Keratinocyte (primary cell): ENCODE measurements at regions not wholly inside any gene's neighbourhood (a gene's known extent, or its start where the extent isn't known, plus 50 kb on each side); places are given as distances from the start of the nearest gene placed in this dataset.

Source experiments
- DNase-seq: peaks from one replicate; pipeline ENCODE4 v3.0.0-alpha.2; 2011; ENCODE audit warnings: low read depth, missing footprints, low spot score
- FAIRE-seq: peaks from 2 replicates; lab custom pipeline; 2011; peaks lifted over from hg19 to GRCh38; lab: Jason Lieb, UNC
- H2AFZ ChIP-seq: 2 replicates; pipeline ENCODE4 v1.6.0; 2012; ENCODE audit warnings: low read length, control low read depth, inconsistent platforms; ENCODE audit not compliant: control insufficient read depth
- H3K27ac ChIP-seq: 2 replicates; pipeline ENCODE4 v1.5.1; 2011; ENCODE audit warnings: low read length; ENCODE audit not compliant: control insufficient read depth, insufficient read depth
- H3K27me3 ChIP-seq: 3 replicates; pipeline ENCODE4 v1.6.0; 2011; ENCODE audit warnings: low read length; ENCODE audit not compliant: control insufficient read depth, insufficient read depth; ENCODE audit errors: extremely low read depth
- H3K36me3 ChIP-seq, 2 experiments: 2 replicates in 1 of 2; 3 replicates in 1 of 2; pipeline ENCODE4 v1.5.1; 2011; ENCODE audit warnings: low read length in 2 of 2, mild to moderate bottlenecking in 1 of 2; ENCODE audit not compliant: control insufficient read depth in 2 of 2, insufficient read depth in 2 of 2; ENCODE audit errors: extremely low read depth in 1 of 2
- H3K4me1 ChIP-seq: 3 replicates; pipeline ENCODE4 v1.5.1; 2011; ENCODE audit warnings: low read length; ENCODE audit not compliant: control insufficient read depth, insufficient read depth; ENCODE audit errors: extremely low read depth
- H3K4me2 ChIP-seq: 3 replicates; pipeline ENCODE4 v1.6.0; 2011; ENCODE audit warnings: low read depth, low read length; ENCODE audit not compliant: control insufficient read depth, insufficient read depth; ENCODE audit errors: extremely low read depth
- H3K4me3 ChIP-seq, 3 experiments: fragments of 200-600 bp in 1 of 3; sonication (generic) in 1 of 3; 2 replicates in 2 of 3; 3 replicates in 1 of 3; pipeline ENCODE4 v1.5.1; 2011 to 2016; ENCODE audit warnings: low read length in 3 of 3, mild to moderate bottlenecking in 3 of 3, control low read depth in 2 of 3, inconsistent platforms in 1 of 3, low read depth in 1 of 3, mixed read lengths in 1 of 3, mixed run types in 1 of 3, moderate library complexity in 1 of 3; ENCODE audit not compliant: control insufficient read depth in 2 of 3, insufficient read depth in 2 of 3; ENCODE audit errors: extremely low read depth in 1 of 3
- H3K79me2 ChIP-seq: 2 replicates; pipeline ENCODE4 v1.6.0; 2012; ENCODE audit warnings: low read length; ENCODE audit not compliant: control insufficient read depth, insufficient read depth
- H3K9ac ChIP-seq: 3 replicates; pipeline ENCODE4 v1.6.0; 2011; ENCODE audit warnings: low read length; ENCODE audit not compliant: control insufficient read depth, insufficient read depth; ENCODE audit errors: extremely low read depth
- H3K9me1 ChIP-seq: 3 replicates; pipeline ENCODE4 v1.6.0; 2011; ENCODE audit warnings: low read length; ENCODE audit not compliant: control insufficient read depth, insufficient read depth; ENCODE audit errors: extremely low read depth
- H3K9me3 ChIP-seq: 2 replicates; pipeline ENCODE4 v1.5.1; 2012; ENCODE audit warnings: low read depth, low read length; ENCODE audit not compliant: control insufficient read depth
- H4K20me1 ChIP-seq: 3 replicates; pipeline ENCODE4 v1.6.0; 2011; ENCODE audit warnings: low read length; ENCODE audit not compliant: control insufficient read depth, insufficient read depth; ENCODE audit errors: extremely low read depth
- EZH2 ChIP-seq: IDR thresholded peaks from one replicate; pipeline ENCODE4 v1.6.1; 2012; ENCODE audit warnings: inconsistent platforms, mild to moderate bottlenecking, low read length, moderate library complexity
- dilution Hi-C: fragments of 300-500 bp; cut with MboI; formaldehyde crosslinking; loops from one replicate; pipeline ENCODE4 v1.7.0; 2020; ENCODE audit warnings: low sequenced_read_pairs; ENCODE audit not compliant: extremely low pct_ligation_motif_present
- TF ChIP-seq, protein P1 (sequence below), 3 experiments: IDR thresholded peaks in 1 of 3; conservative IDR thresholded peaks in 1 of 3; optimal IDR thresholded peaks in 1 of 3; 2 replicates in 2 of 3; 3 replicates in 1 of 3; pipeline versions ENCODE3 to v1.5.1; 2011; ENCODE audit warnings: low read length in 3 of 3, mild to moderate bottlenecking in 3 of 3, moderate library complexity in 2 of 3, control low read depth in 1 of 3, inconsistent platforms in 1 of 3; ENCODE audit not compliant: insufficient read depth in 2 of 3; ENCODE audit errors: extremely low read depth in 1 of 3

DNA sequence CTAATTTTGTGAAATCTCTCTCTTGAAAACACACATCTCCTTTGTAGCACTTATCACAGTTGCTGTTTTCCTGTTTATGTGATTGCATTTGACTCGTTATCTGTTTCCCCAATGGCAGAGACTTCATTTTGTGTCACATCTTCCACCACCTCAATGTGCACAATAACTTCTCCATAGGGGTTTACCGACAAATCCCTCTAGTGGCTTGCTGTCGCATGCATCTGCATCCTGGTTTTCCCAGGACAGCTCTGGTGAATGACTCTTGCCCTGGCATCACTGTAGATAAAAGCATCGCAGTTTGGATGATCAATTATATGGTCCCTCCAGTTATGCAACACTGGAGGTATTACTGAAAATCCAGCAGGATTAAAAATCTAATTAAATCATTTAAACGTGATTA, 206.5 kb upstream of the BTBD3 start:
- H3K9me3 ChIP-seq = no peaks in the 10 kb centered on the region
- H3K4me3 ChIP-seq = no peak overlapping the region
- H3K27me3 ChIP-seq = no peaks in the 10 kb centered on the region
- no peaks in the 10 kb centered on the region for H3K79me2 ChIP-seq
- no peak overlapping the region for H3K27ac ChIP-seq
- DNase-seq = no peak
- FAIRE-seq = no peak
- no peaks in the 10 kb centered on the region for H4K20me1 ChIP-seq
- TF ChIP-seq EZH2 = no peak
- TF ChIP-seq, protein P1, sequence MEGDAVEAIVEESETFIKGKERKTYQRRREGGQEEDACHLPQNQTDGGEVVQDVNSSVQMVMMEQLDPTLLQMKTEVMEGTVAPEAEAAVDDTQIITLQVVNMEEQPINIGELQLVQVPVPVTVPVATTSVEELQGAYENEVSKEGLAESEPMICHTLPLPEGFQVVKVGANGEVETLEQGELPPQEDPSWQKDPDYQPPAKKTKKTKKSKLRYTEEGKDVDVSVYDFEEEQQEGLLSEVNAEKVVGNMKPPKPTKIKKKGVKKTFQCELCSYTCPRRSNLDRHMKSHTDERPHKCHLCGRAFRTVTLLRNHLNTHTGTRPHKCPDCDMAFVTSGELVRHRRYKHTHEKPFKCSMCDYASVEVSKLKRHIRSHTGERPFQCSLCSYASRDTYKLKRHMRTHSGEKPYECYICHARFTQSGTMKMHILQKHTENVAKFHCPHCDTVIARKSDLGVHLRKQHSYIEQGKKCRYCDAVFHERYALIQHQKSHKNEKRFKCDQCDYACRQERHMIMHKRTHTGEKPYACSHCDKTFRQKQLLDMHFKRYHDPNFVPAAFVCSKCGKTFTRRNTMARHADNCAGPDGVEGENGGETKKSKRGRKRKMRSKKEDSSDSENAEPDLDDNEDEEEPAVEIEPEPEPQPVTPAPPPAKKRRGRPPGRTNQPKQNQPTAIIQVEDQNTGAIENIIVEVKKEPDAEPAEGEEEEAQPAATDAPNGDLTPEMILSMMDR (optimal IDR thresholded peaks at IDR 0.05 in 1 of 3, IDR thresholded peaks at IDR 0.05 in 1 of 3, conservative IDR thresholded peaks at IDR 0.05 in 1 of 3; ENCODE audit: extremely low read depth in 1 of 3, insufficient read depth in 2 of 3, low read length in 3 of 3) = no peak
- H3K36me3 ChIP-seq = no peaks in the 10 kb centered on the region
- no peak overlapping the region for H2AFZ ChIP-seq
- H3K9me1 ChIP-seq = no peaks in the 10 kb centered on the region
- no peak overlapping the region for H3K9ac ChIP-seq
- H3K4me1 ChIP-seq = no peaks in the 10 kb centered on the region
- dilution Hi-C loops = no loop called here
- no peak overlapping the region for H3K4me2 ChIP-seq

DNA sequence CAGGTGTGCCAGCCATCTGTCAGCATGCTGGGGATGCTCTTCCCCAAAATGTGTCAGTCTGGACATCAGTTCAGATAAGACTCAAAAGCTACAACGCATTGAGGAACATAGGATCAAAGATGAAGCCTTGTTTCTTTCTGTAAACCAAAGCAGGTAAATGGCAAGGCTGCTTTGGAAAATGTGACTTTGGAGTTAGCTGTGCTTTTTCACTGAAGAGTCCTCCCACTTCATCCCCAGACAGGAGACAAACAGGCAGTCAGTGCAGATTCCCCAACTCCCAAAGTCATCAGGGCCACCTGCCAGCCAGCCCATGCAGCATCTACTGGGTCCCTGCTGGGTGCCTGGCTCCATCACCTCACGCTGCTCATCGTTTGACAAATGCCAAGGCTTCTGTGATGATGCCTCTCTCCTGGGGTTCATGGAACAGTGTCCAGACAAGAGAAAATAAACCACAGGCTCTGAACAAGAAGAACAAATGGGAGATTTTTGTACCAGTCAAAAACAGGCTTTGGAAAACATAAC, 205.0 kb upstream of the BTBD3 start:
- no peak for DNase-seq
- Histone ChIP-seq H4K20me1 (no peaks in the 10 kb centered on the region), H3K4me3 (no peak overlapping the region), H3K36me3 (no peaks in the 10 kb centered on the region), H3K4me1 (no peaks in the 10 kb centered on the region), H3K9ac (no peak overlapping the region), H3K27me3 (no peaks in the 10 kb centered on the region), H3K27ac (no peak overlapping the region), H2AFZ (no peak overlapping the region), H3K4me2 (no peak overlapping the region), H3K79me2 (no peaks in the 10 kb centered on the region), H3K9me1 (no peaks in the 10 kb centered on the region), H3K9me3 (no peaks in the 10 kb centered on the region)
- no peak for TF ChIP-seq EZH2
- TF ChIP-seq, protein P1 (optimal IDR thresholded peaks at IDR 0.05 in 1 of 3, IDR thresholded peaks at IDR 0.05 in 1 of 3, conservative IDR thresholded peaks at IDR 0.05 in 1 of 3; ENCODE audit: extremely low read depth in 1 of 3, insufficient read depth in 2 of 3, low read length in 3 of 3) = no peak
- dilution Hi-C loops = no loop called here
- FAIRE-seq = no peak
